GM12874 (cell line): ENCODE measurements at regions not wholly inside any gene's neighbourhood (a gene's known extent, or its start where the extent isn't known, plus 50 kb on each side); places are given as distances from the start of the nearest gene placed in this dataset.

Experiments
- TF ChIP-seq, protein P1 (sequence below): IDR thresholded peaks from 2 replicates; pipeline ENCODE4 v1.5.1; 2011; ENCODE audit warnings: low read depth, mild to moderate bottlenecking, control low read depth, low read length, moderate library complexity; ENCODE audit not compliant: insufficient read depth

DNA sequence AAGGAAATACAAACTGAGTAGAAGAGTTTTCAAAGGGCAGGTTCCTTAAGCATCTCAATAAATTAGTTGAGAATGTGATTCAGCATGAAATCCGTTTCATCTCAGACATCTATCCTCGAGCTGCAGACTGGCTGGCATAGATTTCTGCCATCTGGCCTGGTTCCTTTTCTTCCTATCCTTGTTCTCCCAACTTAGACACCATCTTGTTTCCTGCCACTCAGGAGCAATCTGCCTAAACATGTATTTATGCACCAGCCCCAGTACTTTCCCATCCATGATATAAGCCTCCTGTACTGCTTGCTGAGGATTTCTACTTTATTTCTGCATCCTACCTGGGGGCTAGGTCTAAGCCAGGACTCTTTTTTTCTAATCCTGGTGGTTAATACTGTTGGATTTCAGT is 359.1 kb upstream of the C11orf87 start:
- TF ChIP-seq, protein P1, sequence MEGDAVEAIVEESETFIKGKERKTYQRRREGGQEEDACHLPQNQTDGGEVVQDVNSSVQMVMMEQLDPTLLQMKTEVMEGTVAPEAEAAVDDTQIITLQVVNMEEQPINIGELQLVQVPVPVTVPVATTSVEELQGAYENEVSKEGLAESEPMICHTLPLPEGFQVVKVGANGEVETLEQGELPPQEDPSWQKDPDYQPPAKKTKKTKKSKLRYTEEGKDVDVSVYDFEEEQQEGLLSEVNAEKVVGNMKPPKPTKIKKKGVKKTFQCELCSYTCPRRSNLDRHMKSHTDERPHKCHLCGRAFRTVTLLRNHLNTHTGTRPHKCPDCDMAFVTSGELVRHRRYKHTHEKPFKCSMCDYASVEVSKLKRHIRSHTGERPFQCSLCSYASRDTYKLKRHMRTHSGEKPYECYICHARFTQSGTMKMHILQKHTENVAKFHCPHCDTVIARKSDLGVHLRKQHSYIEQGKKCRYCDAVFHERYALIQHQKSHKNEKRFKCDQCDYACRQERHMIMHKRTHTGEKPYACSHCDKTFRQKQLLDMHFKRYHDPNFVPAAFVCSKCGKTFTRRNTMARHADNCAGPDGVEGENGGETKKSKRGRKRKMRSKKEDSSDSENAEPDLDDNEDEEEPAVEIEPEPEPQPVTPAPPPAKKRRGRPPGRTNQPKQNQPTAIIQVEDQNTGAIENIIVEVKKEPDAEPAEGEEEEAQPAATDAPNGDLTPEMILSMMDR: no peak

DNA sequence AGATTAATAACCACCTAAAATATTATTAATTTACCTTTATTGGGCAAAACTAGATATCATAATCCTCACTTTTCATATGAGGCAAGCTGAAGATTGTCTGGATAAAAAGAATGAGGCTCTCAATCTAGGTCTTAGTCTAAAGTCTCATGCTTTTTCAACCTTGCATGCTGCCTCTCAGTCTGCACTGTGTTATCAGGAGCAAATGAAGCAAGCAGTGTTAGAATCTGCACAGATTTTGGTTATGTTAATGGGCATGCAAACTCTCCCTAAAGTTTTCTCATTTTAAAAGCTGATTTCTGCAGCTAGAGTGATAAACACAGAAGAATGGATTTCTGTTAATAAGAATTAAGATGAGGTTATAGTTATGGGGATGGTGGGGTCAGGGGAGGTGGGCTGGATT is 350.7 kb upstream of the C11orf87 start:
- TF ChIP-seq, protein P1: no peak

DNA sequence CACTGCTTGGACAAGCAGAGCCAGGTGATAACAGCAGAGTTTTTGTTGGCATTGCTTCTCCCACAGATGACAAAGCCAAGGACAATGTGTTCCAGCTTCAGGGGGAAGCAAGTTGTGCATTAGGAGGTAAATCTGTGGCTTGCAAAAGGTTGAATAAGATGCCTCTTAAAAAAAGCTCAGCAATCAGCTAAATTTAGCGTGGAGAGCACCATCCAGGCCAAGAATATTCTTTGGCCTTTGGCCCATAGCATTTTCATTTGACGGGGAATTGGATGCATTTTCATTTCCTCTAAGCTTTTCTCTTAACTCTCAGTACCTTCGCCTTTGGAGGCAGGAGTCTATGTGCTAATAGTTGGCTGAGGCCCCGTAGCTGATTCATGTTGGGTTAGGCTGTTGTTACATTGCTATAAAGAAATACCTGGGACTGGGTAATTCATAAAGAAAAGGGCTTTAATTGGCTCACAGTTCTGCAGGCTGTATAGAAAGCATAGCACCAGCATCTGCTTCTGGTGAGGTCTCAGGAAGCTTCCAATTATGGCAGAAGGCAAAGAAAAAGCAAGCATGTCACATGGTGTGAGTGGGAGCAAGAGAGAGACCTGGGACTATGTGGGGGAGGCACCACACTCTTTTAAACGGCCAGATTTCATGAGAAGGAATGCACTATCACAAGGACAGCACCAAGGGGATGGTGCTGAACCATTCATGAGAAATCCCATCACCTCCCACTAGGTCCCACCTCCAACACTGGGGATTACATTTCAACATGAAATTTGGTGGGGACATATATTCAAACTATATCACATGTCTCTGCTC is 350.1 kb upstream of the C11orf87 start:
- TF ChIP-seq, protein P1: no peak

DNA sequence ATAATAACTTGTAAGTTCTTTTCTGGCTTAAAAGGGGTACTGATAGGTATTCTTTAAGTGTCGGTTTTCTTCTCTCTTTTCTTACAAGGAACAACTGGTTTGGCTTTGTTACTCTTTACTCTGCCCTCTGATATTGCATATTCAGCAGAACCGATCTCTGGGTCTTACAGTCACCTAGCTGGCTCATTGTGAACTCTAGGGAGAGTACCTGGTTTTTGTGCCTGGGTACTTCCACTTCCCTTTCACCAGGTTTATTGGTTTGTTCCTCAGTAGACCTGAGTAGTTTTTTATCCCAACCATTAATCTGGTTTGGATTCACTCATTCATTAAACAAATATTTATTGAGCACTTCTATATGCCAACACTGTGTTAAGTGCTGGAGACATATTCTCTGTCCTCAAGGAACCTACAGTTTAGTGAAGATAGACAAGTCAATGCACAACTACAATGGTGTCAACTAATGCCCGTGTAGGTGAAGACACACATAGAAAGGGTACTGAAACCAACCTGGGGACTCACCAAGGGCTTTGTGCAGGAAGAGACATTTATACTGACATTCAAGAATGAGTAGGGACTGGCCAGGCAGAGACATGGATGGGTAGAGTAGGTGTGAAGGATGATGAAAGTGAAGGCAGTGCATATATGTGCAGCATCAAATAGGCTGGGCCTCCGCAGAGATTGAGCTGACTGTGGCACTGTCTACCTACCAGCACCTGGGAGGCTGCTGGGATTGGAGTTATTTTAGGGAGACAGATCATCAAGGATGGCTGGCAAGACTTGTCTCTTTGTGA is 348.8 kb upstream of the C11orf87 start:
- TF ChIP-seq, protein P1: no peak

DNA sequence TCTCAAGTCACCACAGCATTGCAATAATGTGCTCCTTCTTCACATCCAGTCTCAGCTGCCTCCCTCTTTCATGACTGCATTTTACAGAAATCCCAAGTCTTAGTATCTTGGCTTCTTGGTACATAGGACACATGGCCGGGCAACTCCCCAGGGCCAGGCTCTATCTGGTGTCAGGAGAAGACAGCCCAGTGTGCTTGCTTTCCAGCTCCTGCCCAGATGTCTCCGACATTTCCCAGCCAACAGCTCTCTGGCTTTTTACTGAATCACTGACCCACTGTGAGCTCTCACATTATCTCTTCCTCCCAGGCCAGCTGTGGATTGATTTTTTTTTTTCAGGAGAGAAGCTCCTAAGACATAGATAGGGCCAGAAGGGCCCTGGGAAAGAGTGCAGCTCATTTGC is 346.0 kb upstream of the C11orf87 start:
- TF ChIP-seq, protein P1: no peak

DNA sequence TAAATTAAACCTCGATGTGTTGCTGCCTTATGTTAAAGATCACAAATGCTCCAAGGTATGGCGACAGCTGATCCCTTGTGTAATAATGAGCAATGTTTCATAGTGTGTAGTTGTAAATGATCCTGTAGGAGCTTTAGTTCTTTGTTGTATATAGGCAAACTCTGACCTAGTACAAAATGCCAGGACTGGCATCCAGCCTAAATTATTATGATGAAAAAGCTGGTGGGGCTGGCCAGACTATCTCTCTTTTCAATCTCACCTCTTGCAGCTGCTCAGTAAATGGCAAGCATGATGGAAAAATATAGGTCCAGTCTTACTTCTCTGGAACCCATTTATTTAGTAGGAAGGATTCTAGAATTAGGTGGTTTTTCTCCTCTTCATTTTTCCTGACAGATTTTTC is 345.1 kb upstream of the C11orf87 start:
- TF ChIP-seq, protein P1: no peak

DNA sequence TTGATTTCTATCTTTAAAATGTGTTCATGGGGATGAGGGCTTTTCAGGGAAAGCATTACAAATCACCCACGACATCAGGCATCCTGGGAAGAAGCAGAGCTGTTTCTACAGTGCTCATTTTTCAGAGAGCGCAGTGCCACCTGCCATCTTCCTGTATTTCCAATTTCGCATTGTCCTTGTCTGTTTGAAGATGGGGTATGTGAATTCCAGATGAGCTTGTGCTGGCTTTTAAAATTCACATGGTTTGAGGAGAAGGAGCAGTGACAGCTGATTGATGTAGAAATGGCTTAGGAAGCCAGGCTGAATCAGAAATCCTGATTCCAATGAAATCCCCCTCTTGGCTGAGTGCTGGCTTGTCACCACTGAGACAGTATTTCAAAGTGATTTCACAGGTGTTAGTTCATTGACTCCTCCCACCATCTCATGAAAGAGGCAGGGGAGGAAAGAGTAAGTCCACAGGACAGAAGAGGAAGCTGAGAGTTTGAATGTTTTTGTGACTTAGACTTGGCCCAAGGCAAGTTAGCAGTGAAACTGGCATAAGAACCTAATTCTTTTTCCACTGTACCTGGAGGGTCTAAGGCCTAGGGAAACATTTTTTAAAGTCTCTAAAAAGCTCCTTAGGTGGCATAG is 344.6 kb upstream of the C11orf87 start:
- TF ChIP-seq, protein P1: no peak
